ENCODE measurements at regions not wholly inside any gene's neighbourhood (a gene's known extent, or its start where the extent isn't known, plus 50 kb on each side); places are given as distances from the start of the nearest gene placed in this dataset.

DNA sequence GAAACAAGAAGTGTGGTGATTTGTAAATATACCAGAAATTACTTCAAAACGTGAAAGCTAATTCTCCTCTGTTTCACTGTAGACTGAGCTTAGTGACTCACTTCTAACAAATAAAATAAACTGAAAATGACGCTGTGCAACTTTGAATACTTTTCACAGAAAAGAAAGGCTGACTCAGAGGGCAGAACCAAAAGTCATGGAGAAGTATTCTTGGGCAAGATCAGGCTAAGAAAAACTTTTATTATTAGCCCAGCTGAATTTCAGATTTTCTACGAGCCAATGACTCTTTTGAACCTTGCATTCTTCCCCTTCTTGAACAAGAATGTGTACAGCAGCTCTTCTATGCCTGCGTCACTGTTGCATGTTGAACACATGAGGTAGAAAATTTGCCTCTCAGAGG lies 527.3 kb upstream of the GHITM start:
- Histone ChIP-seq H3K79me2 (ENCODE audit: insufficient read depth, low read length) (no peaks in the 10 kb centered on the region), H2AFZ (ENCODE audit: low read depth, low read length, severe bottlenecking) (no peak overlapping the region), H3K27ac (ENCODE audit: low read depth, low read length) (no peak overlapping the region), H3K27me3 (ENCODE audit: low read length) (no peaks in the 10 kb centered on the region), H4K20me1 (ENCODE audit: low read depth, low read length) (no peaks in the 10 kb centered on the region), H3K36me3 (ENCODE audit: low read length) (no peaks in the 10 kb centered on the region), H3F3A (ENCODE audit: insufficient read depth) (no peaks in the 10 kb centered on the region), H3K4me3 (ENCODE audit: insufficient read depth, low read length, poor library complexity, severe bottlenecking) (no peak overlapping the region), H3K4me2 (ENCODE audit: low read depth, low read length, poor library complexity, severe bottlenecking) (no peak overlapping the region), H3K9me3 (ENCODE audit: insufficient read depth, low read length) (no peaks in the 10 kb centered on the region), H3K9ac (ENCODE audit: low read length) (no peak overlapping the region), H3K9me2 (replicated peaks; ENCODE audit: insufficient read depth, low read length) (no peaks in the 10 kb centered on the region)
- TF ChIP-seq, protein P1, sequence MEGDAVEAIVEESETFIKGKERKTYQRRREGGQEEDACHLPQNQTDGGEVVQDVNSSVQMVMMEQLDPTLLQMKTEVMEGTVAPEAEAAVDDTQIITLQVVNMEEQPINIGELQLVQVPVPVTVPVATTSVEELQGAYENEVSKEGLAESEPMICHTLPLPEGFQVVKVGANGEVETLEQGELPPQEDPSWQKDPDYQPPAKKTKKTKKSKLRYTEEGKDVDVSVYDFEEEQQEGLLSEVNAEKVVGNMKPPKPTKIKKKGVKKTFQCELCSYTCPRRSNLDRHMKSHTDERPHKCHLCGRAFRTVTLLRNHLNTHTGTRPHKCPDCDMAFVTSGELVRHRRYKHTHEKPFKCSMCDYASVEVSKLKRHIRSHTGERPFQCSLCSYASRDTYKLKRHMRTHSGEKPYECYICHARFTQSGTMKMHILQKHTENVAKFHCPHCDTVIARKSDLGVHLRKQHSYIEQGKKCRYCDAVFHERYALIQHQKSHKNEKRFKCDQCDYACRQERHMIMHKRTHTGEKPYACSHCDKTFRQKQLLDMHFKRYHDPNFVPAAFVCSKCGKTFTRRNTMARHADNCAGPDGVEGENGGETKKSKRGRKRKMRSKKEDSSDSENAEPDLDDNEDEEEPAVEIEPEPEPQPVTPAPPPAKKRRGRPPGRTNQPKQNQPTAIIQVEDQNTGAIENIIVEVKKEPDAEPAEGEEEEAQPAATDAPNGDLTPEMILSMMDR (IDR thresholded peaks at IDR 0.05; ENCODE audit: insufficient read depth, low read length, poor library complexity, severe bottlenecking), result no peak
- no peak for TF ChIP-seq EZH2phosphoT487 (conservative IDR thresholded peaks at IDR 0.05; ENCODE audit: low read length)

DNA sequence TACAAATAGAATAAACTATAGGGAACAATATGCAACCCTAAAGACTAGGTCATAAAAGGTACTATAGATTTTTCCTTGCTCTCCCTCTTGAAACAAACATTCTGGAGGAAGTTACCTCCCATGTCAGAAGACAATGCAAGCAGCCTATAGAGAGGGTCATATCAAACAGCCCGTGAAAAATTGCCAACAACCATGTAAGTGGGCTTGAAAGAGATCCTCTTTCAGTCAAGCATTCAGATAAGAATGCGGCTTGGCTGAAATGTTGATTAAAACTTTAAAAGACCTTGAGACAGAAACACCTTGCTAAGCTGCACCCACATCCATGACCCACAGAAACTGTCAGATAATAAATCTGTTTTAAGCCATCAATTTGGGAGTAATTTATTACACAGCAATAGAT lies 526.6 kb upstream of the GHITM start:
- Histone ChIP-seq H3K9ac (ENCODE audit: low read length) (no peak overlapping the region), H3F3A (ENCODE audit: insufficient read depth) (no peaks in the 10 kb centered on the region), H3K79me2 (ENCODE audit: insufficient read depth, low read length) (no peaks in the 10 kb centered on the region), H4K20me1 (ENCODE audit: low read depth, low read length) (no peaks in the 10 kb centered on the region), H2AFZ (ENCODE audit: low read depth, low read length, severe bottlenecking) (no peak overlapping the region), H3K9me2 (replicated peaks; ENCODE audit: insufficient read depth, low read length) (no peaks in the 10 kb centered on the region), H3K27ac (ENCODE audit: low read depth, low read length) (no peak overlapping the region), H3K36me3 (ENCODE audit: low read length) (no peaks in the 10 kb centered on the region), H3K4me2 (ENCODE audit: low read depth, low read length, poor library complexity, severe bottlenecking) (no peak overlapping the region), H3K27me3 (ENCODE audit: low read length) (no peaks in the 10 kb centered on the region), H3K4me3 (ENCODE audit: insufficient read depth, low read length, poor library complexity, severe bottlenecking) (no peak overlapping the region), H3K9me3 (ENCODE audit: insufficient read depth, low read length) (no peaks in the 10 kb centered on the region)
- TF ChIP-seq EZH2phosphoT487 (conservative IDR thresholded peaks at IDR 0.05; ENCODE audit: low read length), result no peak
- TF ChIP-seq, protein P1 (IDR thresholded peaks at IDR 0.05; ENCODE audit: insufficient read depth, low read length, poor library complexity, severe bottlenecking), result no peak

DNA sequence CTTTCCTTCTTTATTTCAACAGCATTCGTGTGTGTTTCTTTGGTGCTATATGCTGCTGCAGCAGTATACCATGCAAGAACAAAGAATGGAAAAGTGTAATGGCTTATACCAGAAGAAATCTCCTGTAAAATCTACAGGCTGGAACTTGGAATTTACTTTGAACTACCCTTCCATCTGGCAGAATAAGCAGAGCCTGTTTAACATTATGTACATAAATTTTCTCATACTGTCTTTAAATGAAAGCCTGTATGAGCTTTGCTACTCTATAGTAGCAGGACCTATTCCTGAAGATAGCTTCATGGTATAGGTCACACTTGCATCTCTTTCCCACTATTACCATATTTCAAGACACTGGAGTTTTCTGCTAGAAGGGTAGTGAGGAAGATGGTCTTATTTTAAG lies 522.1 kb upstream of the GHITM start:
- Histone ChIP-seq H2AFZ (ENCODE audit: low read depth, low read length, severe bottlenecking) (no peak overlapping the region), H3K79me2 (ENCODE audit: insufficient read depth, low read length) (no peaks in the 10 kb centered on the region), H3K9me3 (ENCODE audit: insufficient read depth, low read length) (no peaks in the 10 kb centered on the region), H4K20me1 (ENCODE audit: low read depth, low read length) (no peaks in the 10 kb centered on the region), H3K9me2 (replicated peaks; ENCODE audit: insufficient read depth, low read length) (no peaks in the 10 kb centered on the region), H3K4me2 (ENCODE audit: low read depth, low read length, poor library complexity, severe bottlenecking) (no peak overlapping the region), H3K27me3 (ENCODE audit: low read length) (no peaks in the 10 kb centered on the region), H3F3A (ENCODE audit: insufficient read depth) (no peaks in the 10 kb centered on the region), H3K4me3 (ENCODE audit: insufficient read depth, low read length, poor library complexity, severe bottlenecking) (no peak overlapping the region), H3K9ac (ENCODE audit: low read length) (no peak overlapping the region), H3K27ac (ENCODE audit: low read depth, low read length) (no peak overlapping the region), H3K36me3 (ENCODE audit: low read length) (no peaks in the 10 kb centered on the region)
- TF ChIP-seq EZH2phosphoT487 (conservative IDR thresholded peaks at IDR 0.05; ENCODE audit: low read length), result no peak
- TF ChIP-seq, protein P1 (IDR thresholded peaks at IDR 0.05; ENCODE audit: insufficient read depth, low read length, poor library complexity, severe bottlenecking), result no peak

Measured in SU-DHL-6 (cell line).